ENCODE measurements at regions not wholly inside any gene's neighbourhood (a gene's known extent, or its start where the extent isn't known, plus 50 kb on each side); places are given as distances from the start of the nearest gene placed in this dataset.

DNA sequence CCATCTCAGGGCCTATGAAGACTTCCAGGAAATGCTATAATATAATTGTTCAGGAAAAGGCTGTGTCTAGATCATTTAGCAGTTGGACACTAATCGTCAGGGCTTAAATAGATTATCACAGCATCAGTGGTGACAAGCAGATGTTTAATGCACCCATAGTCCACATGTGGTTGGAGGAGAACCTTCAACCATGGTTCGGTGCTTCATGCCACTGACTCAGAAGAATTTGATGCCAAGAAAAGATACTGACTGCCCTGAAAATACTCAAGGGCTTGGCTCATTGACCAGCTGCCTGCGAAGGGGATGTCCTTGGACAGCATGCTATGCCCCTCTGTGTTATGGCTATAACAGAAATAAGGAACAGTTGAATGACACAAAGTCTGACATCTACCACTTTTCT, 175.7 kb downstream of the HHIPL2 start:
- TF ChIP-seq TOX (CRISPR knock-in tag; IDR thresholded peaks at IDR 0.05; ENCODE audit: borderline replicate concordance) (no peak), TCF4 (CRISPR knock-in tag; IDR thresholded peaks at IDR 0.05; ENCODE audit: borderline replicate concordance) (no peak), ZFP3 (CRISPR knock-in tag; IDR thresholded peaks at IDR 0.05) (no peak)

Data from SK-N-SH treated with all-trans-retinoic acid at 6 μM for 48 hours (cell line).